ENCODE measurements at regions not wholly inside any gene's neighbourhood (a gene's known extent, or its start where the extent isn't known, plus 50 kb on each side); places are given as distances from the start of the nearest gene placed in this dataset.

DNA sequence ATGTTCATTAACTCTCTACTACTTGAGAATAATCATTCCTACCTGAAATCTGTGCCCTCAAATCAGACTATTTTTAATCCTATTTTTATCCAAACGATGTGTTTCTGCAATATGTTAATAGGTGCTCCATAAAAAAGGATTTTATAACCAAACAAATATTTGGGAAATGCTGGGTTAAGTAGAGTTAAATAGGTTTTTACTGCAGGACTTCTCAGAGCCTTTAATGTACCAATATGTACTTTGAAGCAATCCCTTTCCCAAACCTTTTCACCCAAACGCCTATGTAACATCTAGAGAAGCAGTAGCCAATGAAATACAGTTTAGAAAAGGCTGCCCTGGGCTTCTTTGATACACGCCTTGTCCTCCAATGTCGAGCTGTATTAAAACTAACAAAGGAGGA, 182.5 kb downstream of the SP3 start:
- no peak for DNase-seq

DNA sequence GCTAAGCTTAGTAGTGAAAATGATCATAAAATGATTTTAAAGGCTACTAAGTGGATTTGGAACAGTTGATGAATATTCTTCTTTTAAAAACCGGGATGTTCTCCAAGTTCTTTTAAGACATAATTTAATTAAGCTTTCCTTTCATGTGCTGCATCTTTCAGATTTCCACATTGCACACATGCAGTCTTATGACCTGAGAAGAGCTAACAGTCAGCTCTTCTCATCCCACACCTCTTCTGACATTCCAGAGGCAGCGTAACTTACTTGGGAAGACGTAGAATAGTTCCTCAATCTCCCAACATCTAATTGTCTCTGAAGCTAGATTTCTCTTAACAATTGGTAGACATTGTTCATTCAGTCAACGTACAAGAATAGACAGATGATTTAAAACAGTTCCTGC, 181.8 kb downstream of the SP3 start:
- no peak for DNase-seq

DNA sequence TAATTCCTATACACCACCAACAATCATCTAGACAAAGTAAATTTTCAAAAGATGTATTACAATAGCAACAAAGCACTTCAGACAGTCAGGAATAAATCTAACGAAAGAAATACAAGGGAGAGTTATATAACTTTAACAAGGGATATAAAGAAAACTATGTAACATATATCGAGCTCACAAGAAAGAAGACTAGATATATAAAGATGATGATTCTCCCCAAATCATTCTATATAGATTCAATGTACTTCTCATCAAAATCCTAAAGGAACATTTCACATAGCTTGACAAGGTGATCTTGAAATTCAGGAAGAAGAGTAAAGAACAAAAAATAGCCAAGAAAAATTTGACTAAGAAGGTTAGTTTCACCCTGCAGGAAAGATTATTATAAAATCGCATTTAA, 179.4 kb downstream of the SP3 start:
- DNase-seq = no peak

DNA sequence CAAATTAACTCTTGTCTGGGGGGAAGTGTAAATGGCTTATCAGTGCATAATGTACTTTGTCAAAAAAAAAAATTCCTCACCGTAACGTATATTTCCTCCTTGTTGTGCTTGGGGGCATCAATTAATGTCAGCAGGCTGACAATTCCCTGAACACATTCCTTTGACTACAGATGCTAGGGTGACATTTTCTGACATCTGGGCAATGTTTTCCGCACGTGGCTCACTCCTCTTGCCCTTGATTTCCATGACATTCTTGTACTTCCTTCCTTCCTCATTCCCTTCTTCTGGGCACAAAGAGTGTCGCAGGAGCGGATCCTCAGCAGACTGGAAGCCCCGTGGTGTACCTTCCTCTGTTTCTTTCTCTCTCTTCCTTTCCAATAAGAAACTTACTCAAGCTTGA, 173.7 kb downstream of the SP3 start:
- DNase-seq = no peak

DNA sequence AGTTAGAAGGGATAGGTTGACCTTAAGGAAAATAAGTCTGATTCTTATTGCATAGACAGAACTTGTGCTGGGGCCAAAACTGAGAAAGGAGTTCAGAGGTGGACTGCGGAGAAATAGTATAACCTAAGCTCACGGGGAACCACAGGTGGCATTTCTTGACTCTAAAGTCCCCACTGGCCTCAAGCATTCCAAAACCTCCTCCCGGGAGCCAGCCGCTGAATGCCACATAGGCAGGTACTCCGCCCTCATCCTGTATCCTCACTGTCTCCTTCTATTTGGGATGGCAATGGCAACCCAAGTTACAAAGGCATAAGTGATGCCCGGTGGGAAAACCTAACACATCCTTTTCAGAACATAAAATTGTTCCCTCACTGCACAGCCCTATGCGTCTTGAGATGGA, 173.0 kb downstream of the SP3 start:
- DNase-seq = no peak

DNA sequence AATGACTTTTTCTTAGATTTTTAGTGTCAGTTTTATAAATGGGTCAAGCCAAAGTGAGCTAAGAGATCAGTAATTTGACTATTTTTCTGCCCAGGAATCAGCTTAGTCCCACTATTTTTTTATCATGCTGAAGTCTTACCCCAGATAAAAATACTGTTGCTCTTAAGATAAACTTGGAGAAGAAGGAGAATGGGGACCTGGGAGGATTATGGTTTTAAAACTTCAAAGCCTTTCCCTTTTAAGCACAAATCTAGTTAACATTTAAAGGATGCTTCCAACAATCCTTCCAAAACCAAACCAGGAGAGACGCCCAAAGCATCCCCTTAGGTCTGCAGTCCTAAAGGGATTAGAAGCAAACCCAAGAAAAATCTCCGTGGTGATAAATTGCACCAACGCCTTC, 172.4 kb downstream of the SP3 start:
- no peak for DNase-seq

DNA sequence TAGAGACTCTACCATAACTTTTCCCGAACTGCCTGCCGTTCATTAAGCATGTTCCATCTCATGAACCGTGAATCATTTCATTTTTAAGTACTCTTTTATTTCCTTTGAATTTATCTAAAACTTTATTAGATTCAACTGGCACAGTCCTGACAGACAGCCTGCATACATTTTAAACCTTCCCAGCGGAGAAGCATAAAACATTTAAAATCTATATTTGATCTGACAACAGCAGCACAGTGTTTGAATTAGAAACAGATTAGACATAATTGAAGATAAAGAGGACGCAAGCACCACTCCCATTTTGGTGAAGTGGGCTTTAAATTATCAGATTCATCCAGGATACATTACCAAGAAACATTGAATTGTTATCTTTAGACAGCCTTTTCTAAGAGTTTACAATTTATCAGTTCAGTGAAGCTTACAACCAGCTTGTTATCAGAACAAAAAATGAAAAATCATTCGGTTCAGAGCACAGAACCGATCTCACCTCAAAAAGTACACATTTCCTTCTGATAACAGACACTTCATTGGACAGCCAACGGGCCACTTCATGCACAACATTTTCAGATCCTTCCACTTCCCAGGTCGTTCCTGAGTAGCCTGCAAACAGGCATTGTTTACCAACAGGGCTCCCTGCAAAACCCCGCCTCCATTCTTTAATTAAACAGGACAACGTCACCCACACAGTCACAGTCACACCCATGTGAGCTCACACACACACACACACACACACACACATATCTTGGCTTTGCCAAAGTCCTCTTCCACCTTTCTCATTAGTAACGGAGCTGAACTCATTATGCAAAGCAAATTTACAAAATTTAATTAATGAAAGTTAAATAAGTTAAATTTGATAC, 171.2 kb downstream of the SP3 start:
- no peak for DNase-seq

DNA sequence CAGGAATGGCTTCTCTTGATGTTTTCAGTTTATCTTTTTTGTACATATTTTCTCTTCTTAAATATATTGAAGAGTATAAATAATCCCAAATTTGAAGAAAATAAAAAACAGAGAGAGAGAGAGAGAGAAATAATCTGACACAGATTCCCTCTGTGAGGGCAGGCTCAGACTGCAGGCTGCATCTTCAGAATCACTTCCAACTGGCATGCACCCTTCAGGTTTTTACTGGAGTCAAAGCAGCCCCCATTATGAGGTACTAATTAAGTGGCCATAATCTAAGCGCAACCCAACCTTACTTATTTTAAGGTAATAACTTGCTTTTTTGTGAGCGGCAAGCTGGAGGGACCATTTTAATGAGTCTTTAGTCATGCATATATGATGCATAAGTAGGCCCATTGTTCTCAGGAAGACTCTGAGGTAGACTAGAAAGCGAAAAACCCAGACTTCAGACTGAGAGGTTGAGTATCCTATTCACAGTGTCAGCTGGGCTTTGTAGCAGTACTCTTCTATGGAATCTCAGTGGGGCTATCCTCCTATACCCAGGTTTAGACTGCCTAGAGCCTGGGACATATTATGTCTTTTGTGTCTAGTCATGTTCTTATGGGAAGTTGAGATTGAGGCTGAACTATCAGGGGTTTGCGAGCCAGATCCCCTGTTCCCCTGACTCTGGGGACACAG, 167.4 kb downstream of the SP3 start:
- no peak for DNase-seq

DNA sequence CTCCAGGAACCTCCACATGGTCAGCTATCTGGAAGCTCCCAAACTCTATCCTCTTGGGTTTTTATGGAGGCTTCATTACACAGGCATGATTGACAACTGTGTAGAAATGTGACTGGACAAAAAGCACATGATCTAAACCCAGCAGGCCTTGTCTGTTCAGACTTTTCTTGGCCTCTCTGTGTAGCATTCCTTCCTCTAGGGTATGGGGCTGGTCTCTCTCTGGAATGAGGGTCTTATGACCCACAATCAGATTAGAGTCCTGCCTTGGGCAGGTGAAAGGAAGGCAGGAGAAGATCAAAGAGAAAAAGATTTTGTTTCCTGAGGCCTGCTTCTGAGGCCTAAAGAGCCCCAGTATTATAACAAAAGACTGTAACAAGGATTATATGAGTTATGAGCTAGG, 162.7 kb downstream of the SP3 start:
- no peak for DNase-seq

DNA sequence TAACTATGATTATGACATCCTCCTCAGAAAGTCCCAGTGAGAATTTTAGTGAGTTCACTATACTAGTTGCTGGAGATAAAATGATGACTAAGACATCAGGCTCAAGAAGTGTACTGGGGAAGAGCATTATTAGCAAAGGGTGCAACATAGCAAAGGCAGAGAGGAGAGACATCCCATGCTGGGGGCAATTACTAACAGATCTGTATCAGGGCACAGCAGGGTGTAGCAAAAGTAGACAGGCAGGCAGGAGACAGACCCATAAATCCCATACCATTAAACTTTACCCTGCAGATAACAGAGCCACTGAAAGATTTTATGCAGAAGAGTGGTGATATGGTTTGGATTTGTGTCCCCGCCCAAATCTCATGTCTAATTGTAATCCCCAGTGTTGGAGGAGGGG, 161.7 kb downstream of the SP3 start:
- DNase-seq = no peak

DNA sequence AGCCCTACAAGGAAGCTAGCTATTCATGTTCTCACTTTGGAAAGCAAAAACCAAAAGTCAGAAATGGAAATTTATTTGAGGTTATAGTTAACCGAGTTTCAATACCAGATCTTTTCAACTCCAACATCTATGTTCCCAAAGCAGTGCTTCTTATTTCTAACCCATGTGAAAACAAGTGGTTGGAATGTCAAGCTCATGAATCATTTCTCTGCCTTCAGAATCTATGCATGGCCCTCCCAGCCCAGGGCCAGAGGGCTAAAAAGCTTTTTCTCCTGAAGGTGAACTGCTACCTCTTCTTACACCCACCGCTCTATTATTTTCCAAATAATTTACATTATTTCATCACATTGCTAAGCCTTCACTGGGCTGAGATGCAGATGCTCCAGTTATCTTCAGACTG, 158.4 kb downstream of the SP3 start:
- no peak for DNase-seq

DNA sequence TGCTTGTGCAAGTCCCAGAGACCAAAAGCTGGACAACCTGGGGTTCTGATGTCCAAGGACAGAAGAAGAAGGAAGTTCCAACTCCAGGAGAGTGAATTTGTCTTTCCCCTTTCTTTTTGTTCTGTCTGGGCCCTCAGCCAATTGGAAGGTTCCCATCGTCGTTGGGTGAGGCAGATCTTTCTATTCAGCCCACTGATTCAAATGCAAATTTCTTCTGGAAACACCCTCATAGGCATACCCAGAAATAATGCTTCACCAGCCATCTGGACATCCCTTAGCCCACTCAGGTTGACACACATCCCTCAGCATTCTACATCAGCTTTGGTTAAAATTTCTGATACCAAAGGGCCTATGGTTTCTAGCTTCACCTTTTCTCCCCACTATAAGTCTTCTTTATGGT, 156.5 kb downstream of the SP3 start:
- DNase-seq = no peak

DNA sequence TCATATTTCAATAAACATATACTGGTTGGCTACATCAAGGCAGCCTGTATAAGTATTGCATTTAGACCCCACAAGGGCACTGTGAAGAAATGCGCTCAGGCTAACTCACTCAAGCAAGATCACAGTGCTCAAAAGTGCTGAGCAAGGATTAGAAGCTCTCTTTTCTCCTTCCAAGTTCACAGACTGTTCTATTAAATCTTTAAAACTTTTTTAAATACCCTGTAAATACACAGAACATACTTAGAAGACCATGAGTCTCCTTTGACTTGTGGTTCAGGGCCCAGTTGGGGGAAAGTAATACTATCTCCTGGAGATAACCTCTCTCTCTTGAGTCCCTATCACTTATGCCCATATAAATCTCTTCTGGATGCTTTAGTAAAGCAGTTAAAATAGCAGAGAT, 152.9 kb downstream of the SP3 start:
- no peak for DNase-seq

DNA sequence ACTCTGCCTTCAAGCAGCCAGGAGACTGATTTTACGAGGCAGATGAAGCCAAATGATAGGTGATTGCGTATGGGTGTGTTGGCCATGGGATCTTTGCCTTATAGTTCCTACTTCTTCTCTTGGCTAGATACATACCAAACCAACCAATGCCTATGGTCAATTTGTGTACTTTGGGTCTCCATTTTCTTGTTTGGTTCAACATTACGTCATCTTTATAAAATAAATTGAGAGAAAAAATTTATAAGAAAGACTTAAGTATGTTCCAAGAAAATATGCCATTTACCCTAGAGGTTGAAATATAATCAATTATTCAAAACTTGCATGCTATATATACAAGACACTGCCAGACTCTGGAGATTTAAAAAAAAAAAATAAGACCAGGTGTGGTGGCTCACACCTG, 150.9 kb downstream of the SP3 start:
- DNase-seq = no peak

DNA sequence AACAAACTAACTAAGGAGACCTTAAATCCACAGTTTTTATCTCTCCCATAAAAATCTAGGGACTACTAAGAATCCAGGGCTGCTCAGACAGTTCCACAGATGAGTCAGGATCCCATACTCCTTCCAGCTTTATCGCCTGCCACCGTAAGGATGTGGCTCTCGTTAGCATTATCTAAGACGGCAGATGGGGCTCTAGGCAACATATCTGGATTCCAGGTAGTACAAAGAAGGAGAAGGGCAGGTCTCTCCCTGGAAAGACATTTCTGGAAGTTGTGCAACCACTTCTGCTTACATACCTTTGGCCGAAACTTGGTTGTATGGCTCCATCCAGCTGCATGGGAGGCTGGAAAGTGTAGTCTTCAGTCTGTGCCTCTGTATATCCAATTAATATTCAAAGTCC, 149.4 kb downstream of the SP3 start:
- DNase-seq = no peak

DNA sequence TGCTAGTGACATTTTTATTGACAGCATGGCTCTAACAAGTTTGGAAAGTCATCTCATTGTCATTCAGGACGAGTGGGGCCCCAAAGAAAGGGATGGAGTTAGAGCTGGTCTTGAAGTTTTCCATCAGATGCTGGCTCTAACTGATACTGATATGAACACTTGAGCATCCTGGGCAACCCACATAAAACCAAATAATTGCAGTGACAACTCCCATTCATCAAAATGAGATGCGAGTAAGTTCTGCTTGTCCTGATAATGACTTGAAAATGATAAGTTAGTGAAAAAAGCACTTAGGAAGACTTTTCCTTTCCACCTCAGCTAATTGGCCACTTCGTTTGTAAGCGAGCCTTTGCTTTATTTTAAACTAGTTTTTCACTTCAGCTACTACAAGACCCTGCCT, 147.6 kb downstream of the SP3 start:
- no peak for DNase-seq

DNA sequence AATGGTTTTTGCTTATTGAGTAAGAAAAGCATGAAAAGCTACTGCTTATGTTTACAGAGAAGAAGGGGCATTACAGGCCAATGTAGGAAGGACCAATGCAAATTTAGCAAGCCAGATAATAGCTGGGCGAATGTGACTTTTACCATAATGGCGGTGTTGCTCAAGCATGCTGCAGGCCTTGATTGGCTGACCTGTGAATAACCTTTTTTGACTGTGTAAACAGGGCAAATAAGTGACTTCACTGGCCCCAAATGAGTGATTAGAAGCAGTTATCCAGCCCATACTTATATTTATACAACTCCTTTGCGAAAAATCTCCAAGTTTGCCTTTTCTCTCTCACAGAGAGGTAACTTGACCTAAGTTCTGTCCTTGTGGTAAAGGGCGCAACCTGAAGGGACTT, 146.9 kb downstream of the SP3 start:
- no peak for DNase-seq

DNA sequence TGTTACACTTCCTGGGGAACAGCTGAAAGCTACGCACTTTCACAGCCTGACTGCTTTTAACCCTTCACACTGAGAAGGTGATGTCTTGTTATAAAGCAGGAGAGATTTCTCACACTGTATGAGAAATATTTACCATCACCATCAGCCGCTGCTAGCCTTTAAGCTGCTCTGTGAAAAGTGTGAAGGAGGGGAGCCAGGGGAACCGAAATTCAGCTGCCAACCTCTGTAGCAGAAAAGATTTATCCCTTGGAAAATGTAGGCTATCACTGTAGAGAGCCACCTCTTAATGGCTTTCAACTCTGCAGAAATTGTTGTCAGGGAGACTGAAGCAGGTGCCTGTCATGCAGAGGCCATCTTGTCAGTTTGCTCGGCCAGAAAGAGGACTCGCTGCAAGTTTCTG, 145.3 kb downstream of the SP3 start:
- DNase-seq = no peak

DNA sequence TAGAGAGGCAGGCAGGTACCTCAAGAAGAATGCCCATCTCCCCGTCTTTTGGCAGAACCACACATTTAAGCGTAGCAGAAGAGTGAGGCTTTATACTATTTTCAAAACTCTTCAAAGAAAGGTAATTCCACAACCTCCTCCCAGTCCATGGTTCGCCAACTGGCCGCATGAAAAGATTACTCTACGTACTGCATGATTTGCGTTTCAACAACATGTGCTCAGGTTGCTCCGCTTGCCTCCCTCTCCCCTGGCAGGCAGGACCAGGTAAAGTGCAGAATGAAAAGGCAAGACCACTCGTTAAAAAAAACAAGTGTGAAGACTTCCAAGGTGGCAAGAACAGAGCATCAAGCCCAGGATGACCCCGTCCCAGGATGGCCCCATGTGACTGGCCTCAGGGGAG, 143.7 kb downstream of the SP3 start:
- DNase-seq = no peak

DNA sequence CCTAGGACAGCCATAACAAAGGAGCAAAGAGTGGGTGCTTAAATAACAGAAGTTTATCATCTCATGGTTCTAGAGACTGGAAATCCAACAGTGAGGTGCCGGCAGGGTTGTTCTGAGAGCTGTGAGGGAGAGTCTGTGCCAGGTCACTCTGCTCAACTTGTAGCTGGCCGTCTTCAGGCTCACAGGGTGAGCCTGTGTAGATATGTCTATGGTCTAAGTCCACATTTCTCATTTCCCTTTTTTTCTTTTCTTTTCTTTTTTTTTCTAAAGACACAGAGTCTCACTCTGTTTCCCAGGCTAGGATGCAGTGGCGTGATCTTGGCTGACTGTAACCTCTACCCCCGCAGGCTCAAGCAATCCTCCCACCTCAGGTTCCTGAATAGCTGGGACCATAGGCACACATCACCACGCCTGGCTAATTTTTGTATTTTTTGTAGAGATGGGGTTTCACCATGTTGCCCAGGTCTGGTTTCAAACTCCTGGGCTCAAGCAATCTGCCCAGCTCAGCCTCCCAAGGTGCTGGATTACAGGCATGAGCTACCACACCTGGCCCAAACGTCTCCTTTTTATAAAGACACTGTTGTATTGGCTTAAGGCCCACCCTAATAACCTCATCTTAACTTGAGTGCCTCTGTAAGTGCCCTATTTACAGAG, 142.2 kb downstream of the SP3 start:
- no peak for DNase-seq

DNA sequence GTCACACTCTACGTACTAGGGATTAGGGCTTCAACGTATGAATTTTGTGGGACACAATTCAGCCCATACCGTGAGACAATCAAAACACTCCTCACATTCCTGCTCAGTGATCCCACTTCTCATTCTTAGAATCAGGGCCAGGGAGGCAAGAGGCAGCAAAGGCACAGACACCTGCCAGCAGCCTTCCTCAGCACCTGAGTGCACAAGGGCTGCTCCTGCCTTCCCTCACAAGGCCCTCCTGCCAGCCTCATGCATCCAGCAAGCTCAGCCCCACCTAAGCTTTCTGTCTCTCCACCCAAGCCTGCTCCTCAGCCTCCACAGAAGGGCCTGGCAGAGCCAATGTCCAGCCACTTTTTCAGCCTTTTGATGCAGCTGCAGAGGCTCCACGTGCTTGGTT, 141.6 kb downstream of the SP3 start:
- DNase-seq = no peak

DNA sequence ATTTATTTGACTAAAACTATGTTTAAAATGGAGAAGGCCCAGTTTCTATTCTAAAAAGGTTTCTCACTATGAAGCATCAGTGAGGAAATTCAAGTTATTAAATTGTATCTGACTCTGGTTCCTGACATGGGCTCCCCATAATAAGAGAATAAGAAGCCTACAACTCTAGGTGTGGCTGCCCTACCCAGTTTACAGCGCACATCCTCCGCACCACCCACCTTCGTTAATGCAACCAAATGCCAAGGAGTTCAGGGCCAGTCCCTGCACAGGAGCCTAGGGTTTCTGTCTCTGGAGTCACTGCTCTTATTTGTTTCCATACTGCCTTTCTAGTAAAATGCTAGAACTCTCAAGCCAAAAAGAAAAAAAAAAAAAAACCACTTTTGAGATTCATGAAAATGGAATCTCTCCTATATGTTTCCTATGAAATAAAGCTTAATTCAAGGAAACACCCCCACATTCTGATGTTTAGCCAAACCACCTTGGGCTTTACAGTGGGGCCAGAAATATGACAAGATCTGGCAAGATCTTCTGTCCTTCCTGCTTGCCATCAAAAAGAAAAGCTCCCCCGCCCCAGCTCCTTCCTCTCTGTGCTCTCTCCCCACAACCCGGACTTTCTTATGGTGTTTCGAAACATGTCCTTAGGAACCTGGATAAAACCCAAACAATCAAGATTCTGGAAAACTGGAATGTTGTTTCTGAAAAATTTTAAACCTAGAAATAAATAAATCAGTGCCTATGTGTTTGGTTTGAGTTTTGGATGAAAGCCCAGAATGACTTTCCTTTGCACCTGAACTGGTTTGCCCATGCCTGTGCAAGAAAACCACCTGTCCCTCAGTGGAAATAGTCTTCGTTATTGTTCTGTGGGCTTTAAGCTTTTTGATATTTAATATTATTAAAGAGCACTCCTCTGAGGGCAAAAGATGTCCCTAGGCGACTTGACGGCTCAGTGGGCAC, 136.7 kb downstream of the SP3 start:
- DNase-seq = no peak

DNA sequence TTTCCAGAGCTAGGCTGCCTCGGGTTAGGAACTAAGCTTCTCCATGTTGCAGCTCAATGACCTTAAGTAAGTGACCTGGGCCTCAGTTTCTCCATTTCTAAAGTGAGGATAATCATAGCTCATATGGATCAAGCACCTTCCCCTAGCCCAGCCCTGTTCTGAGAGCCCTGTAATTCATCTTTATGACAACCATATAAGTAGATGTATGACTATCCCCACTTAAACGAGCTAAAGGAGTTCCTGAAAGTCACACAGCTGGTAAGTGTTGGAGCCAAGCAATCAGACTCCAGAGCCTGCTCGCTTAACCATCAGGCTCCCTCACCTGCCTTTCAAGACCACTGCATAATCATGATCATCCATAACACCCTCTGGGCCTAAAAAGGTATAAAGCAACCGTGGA, 135.4 kb downstream of the SP3 start:
- no peak for DNase-seq

Measured in right forelimb (tissue), 1 donor.